Stimulated activated CD8-positive, alpha-beta memory T cell treated with anti-CD3 and anti-CD28 coated beads, Interleukin-7, amount 100 ng/mL, for 48 hours (primary cell): ENCODE measurements at regions not wholly inside any gene's neighbourhood (a gene's known extent, or its start where the extent isn't known, plus 50 kb on each side); places are given as distances from the start of the nearest gene placed in this dataset.
"Not testable (repeated sequence)": the region's sequence is repeated elsewhere in the genome, so short reads cannot be mapped to it uniquely, and the experiment has no call there.

Experiments
- DNase-seq, 2 donors: peaks; one replicate each; pipeline ENCODE4 v3.0.0-alpha.2; 2020; ENCODE audit warnings: low read depth in 1 of 2; ENCODE audit errors: extremely low read depth in 1 of 2

- no peak for DNase-seq
Measured at GRCh38 chr4:38461342-38461741, 202.7 kb upstream of the KLF3 start.

GRCh38 chr4:38462367-38463055, 201.5 kb upstream of the KLF3 start:
- no peak for DNase-seq

GRCh38 chr4:38463268-38463958, 200.6 kb upstream of the KLF3 start:
- no peak for DNase-seq

- DNase-seq: no peak
Measured at GRCh38 chr4:38464328-38464727, 199.7 kb upstream of the KLF3 start.

- no peak for DNase-seq
Measured at GRCh38 chr4:38466401-38466800, 197.6 kb upstream of the KLF3 start.

- DNase-seq: no peak
Measured at GRCh38 chr4:38467296-38467695, 196.7 kb upstream of the KLF3 start.

- DNase-seq: no peak
Measured at GRCh38 chr4:38468339-38468866, 195.6 kb upstream of the KLF3 start.

- DNase-seq: no peak
Measured at GRCh38 chr4:38469410-38469809, 194.6 kb upstream of the KLF3 start.

- DNase-seq: no peak
Measured at GRCh38 chr4:38470735-38471262, 193.2 kb upstream of the KLF3 start.

- no peak for DNase-seq
Measured at GRCh38 chr4:38482696-38483095, 181.3 kb upstream of the KLF3 start.

- not testable (repeated sequence) for DNase-seq
Measured at GRCh38 chr4:38483628-38484027, 180.4 kb upstream of the KLF3 start.

GRCh38 chr4:38489011-38489861, 174.8 kb upstream of the KLF3 start:
- DNase-seq: no peak

- DNase-seq: no peak
Measured at GRCh38 chr4:38489924-38490639, 173.9 kb upstream of the KLF3 start.

GRCh38 chr4:38490753-38491446, 173.1 kb upstream of the KLF3 start:
- no peak for DNase-seq

- no peak for DNase-seq
Measured at GRCh38 chr4:38491854-38492478, 172.0 kb upstream of the KLF3 start.

- DNase-seq: no peak
Measured at GRCh38 chr4:38493066-38493465, 170.9 kb upstream of the KLF3 start.

- no peak for DNase-seq
Measured at GRCh38 chr4:38495446-38495845, 168.6 kb upstream of the KLF3 start.

- DNase-seq: no peak
Measured at GRCh38 chr4:38497121-38497520, 166.9 kb upstream of the KLF3 start.

GRCh38 chr4:38499101-38499500, 164.9 kb upstream of the KLF3 start:
- no peak for DNase-seq

- DNase-seq: no peak
Measured at GRCh38 chr4:38500433-38500832, 163.6 kb upstream of the KLF3 start.
